T-cell (primary cell): ENCODE measurements at regions not wholly inside any gene's neighbourhood (a gene's known extent, or its start where the extent isn't known, plus 50 kb on each side); places are given as distances from the start of the nearest gene placed in this dataset.
"Not testable (repeated sequence)": the region's sequence is repeated elsewhere in the genome, so short reads cannot be mapped to it uniquely, and the experiment has no call there.

Experiments used
- ATAC-seq, 4 experiments: fragments of 200-7000 bp in 3 of 4; fragments of 150-1000 bp in 1 of 4; cut with Tn5 transposase; replicated peaks in 1 of 4; 1 replicate in 3 of 4; 2 replicates in 1 of 4; pipeline ENCODE4 v1.10.0; 2021; ENCODE audit warnings: moderate library complexity in 3 of 4, mild to moderate bottlenecking in 2 of 4, moderate number of reproducible peaks in 1 of 4
- CTCF ChIA-PET, 2 donors: fragments of 300-600 bp; sonication (Branson Sonifier 250); formaldehyde crosslinking; loops; one replicate each; lab custom pipeline; 2022; ENCODE audit warnings: antibody characterized with exemption in 2 of 2; lab: Charles Lee
- POLR2A ChIA-PET, 2 donors: fragments of 300-600 bp; sonication (Branson Sonifier 250); formaldehyde crosslinking; loops; one replicate each; lab custom pipeline; 2022; ENCODE audit warnings: antibody characterized with exemption in 2 of 2; lab: Charles Lee
- DNase-seq, 35 experiments: peaks; one replicate each; pipeline versions ENCODE4 v3.0.0 to v3.0.0-alpha.2; 2013 to 2023
- H3K27ac ChIP-seq: one replicate; pipeline ENCODE4 v1.5.1; 2013; ENCODE audit warnings: low read length
- H3K27me3 ChIP-seq, 2 experiments: replicated peaks in 1 of 2; 1 replicate in 1 of 2; 2 replicates in 1 of 2; pipeline versions ENCODE4 v1.6.1 to v1.7.0; 2013; ENCODE audit warnings: low read length in 1 of 2, mixed read lengths in 1 of 2; ENCODE audit not compliant: control insufficient read depth in 2 of 2, insufficient read depth in 2 of 2; ENCODE audit errors: extremely low read depth in 1 of 2
- H3K36me3 ChIP-seq, 2 donors: 1 replicate in 1 of 2; 2 replicates in 1 of 2; pipeline versions ENCODE4 v1.6.1 to v1.7.0; 2013; ENCODE audit warnings: low read length in 1 of 2; ENCODE audit not compliant: control insufficient read depth in 2 of 2, insufficient read depth in 1 of 2; ENCODE audit errors: extremely low read depth in 1 of 2
- H3K4me1 ChIP-seq, 2 experiments: 1 replicate in 1 of 2; 2 replicates in 1 of 2; pipeline versions ENCODE4 v1.6.1 to v1.7.0; 2013; ENCODE audit warnings: low read length in 2 of 2, mixed read lengths in 1 of 2; ENCODE audit not compliant: insufficient read depth in 2 of 2, control insufficient read depth in 1 of 2; ENCODE audit errors: extremely low read depth in 1 of 2
- H3K4me3 ChIP-seq, 2 donors: 1 replicate in 1 of 2; 2 replicates in 1 of 2; pipeline versions ENCODE4 v1.5.1 to v1.7.0; 2013; ENCODE audit warnings: mild to moderate bottlenecking in 2 of 2, low read length in 1 of 2, moderate library complexity in 1 of 2; ENCODE audit not compliant: control insufficient read depth in 1 of 2; ENCODE audit errors: extremely low read depth in 1 of 2
- H3K9me3 ChIP-seq: 2 replicates; pipeline ENCODE4 v1.7.0; 2013
- H3K27ac Mint-ChIP-seq, 2 donors: one replicate each; pipeline ENCODE4 v1.8.0; 2020 to 2021; ENCODE audit warnings: mild to moderate bottlenecking in 2 of 2, mixed read lengths in 2 of 2
- H3K27me3 Mint-ChIP-seq, 2 donors: one replicate each; pipeline ENCODE4 v1.8.0; 2021 to 2022; ENCODE audit warnings: mixed read lengths in 2 of 2
- H3K36me3 Mint-ChIP-seq: one replicate; pipeline ENCODE4 v1.8.0; 2021; ENCODE audit warnings: mixed read lengths
- H3K4me1 Mint-ChIP-seq, 3 donors: one replicate each; pipeline ENCODE4 v1.8.0; 2020 to 2022; ENCODE audit warnings: mixed read lengths in 3 of 3, mild to moderate bottlenecking in 1 of 3
- H3K4me3 Mint-ChIP-seq, 3 donors: one replicate each; pipeline ENCODE4 v1.8.0; 2020 to 2022; ENCODE audit warnings: mild to moderate bottlenecking in 3 of 3, mixed read lengths in 3 of 3, moderate library complexity in 3 of 3
- H3K9me3 Mint-ChIP-seq, 3 donors: one replicate each; pipeline ENCODE4 v1.8.0; 2020 to 2022; ENCODE audit warnings: mixed read lengths in 3 of 3
- WGBS: methylation state at CpG from one replicate; pipeline ENCODE4 v1.1.5; 2013; ENCODE audit warnings: missing lambda C conversion rate; ENCODE audit not compliant: insufficient coverage; 5-methylcytosine and 5-hydroxymethylcytosine counted together

DNA sequence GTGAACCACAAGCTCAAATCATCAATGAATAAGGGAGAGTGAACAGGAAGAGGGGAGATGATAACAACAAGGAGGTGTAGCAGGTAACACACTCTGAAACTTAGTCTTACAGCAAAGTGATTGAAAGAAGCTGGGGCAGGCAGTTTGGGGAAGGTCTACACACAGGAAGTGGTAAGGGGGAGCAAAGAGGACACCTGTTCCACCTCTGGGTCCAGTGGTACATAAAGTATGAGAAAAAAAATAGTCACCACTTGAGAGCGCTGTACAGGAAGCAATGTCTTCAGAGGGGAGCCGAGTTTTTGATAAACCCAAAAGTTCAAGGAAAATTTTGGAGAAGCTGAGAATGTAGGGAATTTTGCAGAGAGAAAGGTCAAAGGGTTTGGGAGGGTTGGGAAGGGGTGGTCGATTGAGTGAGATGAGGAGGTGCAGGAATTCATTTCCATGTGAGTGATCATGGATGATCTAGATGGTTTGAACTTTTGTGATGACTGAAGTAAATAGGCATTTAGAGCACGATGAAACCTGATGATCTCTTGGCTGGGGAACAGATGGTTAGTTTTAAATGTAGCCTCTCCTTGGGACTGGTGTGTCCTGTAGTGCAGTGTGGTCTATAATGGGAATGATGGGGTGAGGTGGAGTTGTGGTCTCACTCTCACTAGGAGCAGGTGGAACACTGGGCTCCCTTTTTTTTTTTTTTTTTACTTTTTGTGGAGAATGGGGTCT, 142.0 kb downstream of the RBMX2 start:
- no peaks in the 10 kb centered on the region for H3K9me3 ChIP-seq
- H3K4me1 Mint-ChIP-seq = no peaks in the 10 kb centered on the region
- no peak overlapping the region for H3K4me3 Mint-ChIP-seq
- ATAC-seq (no peak), DNase-seq (no peak)
- ChIA-PET CTCF (interaction anchor here in 1 of 2 donors (0.6 to 0.8 kb wide), 3 partner anchors 9 to 1809 kb away, joined by 3 to 8 read pairs (median 4); no protein-coding TSS in a partner anchor), POLR2A (interaction anchor here in 1 of 2 donors (0.5 kb wide), 1 partner anchor 8 kb away, joined by 3 read pairs; no protein-coding TSS in a partner anchor)
- peaks cover 5 to 13% of the 10 kb centered on the region in 2 donors for H3K27me3 Mint-ChIP-seq
- peaks cover 0 to 3% of the 10 kb centered on the region in 2 experiments for H3K27me3 ChIP-seq
- WGBS = 43% methylated on average over 4 of the region's 4 CpGs
- no peaks in the 10 kb centered on the region for H3K9me3 Mint-ChIP-seq
- no peak overlapping the region for H3K27ac ChIP-seq
- H3K36me3 ChIP-seq = no peaks in the 10 kb centered on the region
- H3K36me3 Mint-ChIP-seq = no peaks in the 10 kb centered on the region
- H3K4me3 ChIP-seq = no peak overlapping the region
- no peak overlapping the region for H3K27ac Mint-ChIP-seq
- no peaks in the 10 kb centered on the region for H3K4me1 ChIP-seq

DNA sequence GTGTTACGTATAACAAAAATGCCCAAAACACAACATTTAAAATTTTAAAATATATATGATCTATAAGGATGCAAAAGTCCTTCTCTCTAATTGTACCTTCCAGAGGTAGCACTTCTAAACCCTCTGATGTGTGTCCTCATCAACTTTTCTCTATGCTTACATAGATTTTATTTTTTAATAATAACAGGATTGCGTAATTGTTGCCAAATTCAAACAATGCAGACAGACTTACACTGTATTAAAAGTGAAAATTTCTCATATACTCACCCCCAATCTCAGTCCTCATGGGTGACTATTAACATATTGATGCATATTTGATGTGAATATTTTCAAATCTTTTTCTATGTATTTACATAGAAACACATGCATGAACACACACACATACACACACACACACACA, 144.0 kb downstream of the RBMX2 start:
- H3K4me3 ChIP-seq = no peak overlapping the region
- H3K9me3 Mint-ChIP-seq = no peaks in the 10 kb centered on the region
- no peak for ATAC-seq
- WGBS = no CpG with 5 or more reads among the region's 2 CpGs
- H3K4me1 ChIP-seq = no peaks in the 10 kb centered on the region
- POLR2A ChIA-PET = interaction anchor here in 1 of 2 donors (0.7 kb wide), 1 partner anchor 52 kb away, joined by 3 read pairs; no protein-coding TSS in a partner anchor
- H3K4me3 Mint-ChIP-seq = no peak overlapping the region
- H3K27me3 Mint-ChIP-seq = peaks cover 6 to 26% of the 10 kb centered on the region in 2 donors
- H3K27me3 ChIP-seq = peaks cover 0 to 3% of the 10 kb centered on the region in 2 experiments
- H3K27ac Mint-ChIP-seq = no peak overlapping the region
- H3K27ac ChIP-seq = no peak overlapping the region
- no peaks in the 10 kb centered on the region for H3K4me1 Mint-ChIP-seq
- H3K36me3 Mint-ChIP-seq = no peaks in the 10 kb centered on the region
- no peaks in the 10 kb centered on the region for H3K36me3 ChIP-seq
- no peaks in the 10 kb centered on the region for H3K9me3 ChIP-seq
- CTCF ChIA-PET = no interaction called here
- DNase-seq = no peak

DNA sequence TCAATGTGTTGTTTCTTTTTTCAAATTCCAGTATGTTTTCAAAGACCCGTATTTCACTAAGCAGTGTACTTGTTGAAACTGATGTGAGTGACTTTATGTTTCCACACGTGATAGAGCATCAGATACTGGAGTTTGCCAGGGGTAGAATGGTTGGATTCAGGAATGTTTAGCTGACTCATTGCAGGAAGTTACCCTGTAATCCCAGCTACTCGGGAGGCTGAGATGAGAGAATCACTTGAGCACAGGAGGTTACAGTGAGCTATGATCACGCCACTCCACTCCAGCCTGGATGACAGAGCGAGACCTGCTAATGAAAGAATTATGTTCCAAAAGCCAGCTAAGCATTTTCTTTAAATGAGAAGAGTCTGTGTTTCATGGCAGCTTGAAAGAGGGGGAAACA, 147.6 kb downstream of the RBMX2 start:
- WGBS = 58% methylated on average over 3 of the region's 5 CpGs
- H3K4me1 ChIP-seq, H3K27ac ChIP-seq, H3K4me1 Mint-ChIP-seq, H3K9me3 Mint-ChIP-seq, H3K27ac Mint-ChIP-seq, H3K9me3 ChIP-seq, ATAC-seq, H3K4me3 Mint-ChIP-seq, POLR2A ChIA-PET, H3K36me3 Mint-ChIP-seq, H3K4me3 ChIP-seq, DNase-seq, H3K36me3 ChIP-seq, H3K27me3 ChIP-seq, CTCF ChIA-PET: not testable (repeated sequence)
- H3K27me3 Mint-ChIP-seq = peaks cover 9 to 41% of the 10 kb centered on the region in 2 donors

DNA sequence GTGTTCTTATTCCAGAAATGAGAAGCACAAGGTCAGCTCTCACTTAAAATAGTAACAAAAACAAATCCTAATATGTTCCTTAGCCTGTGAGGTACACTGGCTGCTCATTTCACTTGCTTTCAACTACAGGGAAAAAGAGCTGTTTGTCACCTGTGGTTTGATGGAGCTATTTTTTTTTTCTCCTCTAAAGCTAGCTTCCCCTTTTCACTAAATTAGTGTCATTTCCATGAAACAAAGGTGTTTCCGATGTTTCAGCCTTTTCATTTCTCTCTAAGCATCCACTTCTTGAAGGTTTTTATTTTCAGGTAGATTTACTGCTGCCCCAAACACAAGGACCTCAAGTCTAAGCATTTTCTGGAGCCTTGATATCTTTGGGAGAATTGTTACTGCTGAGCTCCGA, 148.6 kb downstream of the RBMX2 start:
- ATAC-seq = no peak

DNA sequence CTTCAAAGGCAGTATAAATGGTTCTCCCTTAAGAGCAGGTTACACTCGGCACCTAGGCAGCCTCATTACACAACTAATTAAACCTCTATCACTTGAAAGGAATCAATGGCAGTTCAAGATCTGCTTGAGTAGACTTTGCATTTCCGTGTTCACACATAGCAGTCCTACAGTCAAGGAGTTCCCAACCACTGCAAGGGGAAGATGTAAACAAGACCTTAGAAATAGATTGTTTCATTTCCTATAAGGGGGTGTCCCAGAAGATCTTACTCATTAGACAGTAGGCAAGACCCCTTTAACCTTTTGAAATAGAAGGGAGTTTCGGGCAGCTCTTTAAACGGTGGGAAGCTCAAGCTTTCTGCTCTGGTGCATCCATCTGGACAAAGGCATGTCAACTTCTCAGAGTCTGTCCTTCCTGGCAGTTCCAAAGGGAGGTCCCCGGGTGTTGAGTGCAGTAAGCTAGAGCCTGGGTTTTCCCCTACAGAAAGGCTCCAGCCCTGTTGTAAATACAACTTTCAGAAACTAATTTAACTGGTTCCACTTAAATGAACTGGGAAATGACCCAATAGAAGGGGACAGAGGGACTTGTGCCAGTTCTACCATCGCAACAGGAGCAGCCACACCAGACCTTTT, 150.8 kb downstream of the RBMX2 start:
- ATAC-seq = no peak
- H3K27me3 Mint-ChIP-seq = peaks cover 11 to 47% of the 10 kb centered on the region in 2 donors
- no peaks in the 10 kb centered on the region for H3K36me3 Mint-ChIP-seq
- Histone ChIP-seq H3K36me3 (no peaks in the 10 kb centered on the region), H3K27ac (no peak overlapping the region), H3K4me3 (no peak overlapping the region), H3K9me3 (no peaks in the 10 kb centered on the region), H3K4me1 (no peaks in the 10 kb centered on the region), H3K27me3 (peaks cover 0 to 2% of the 10 kb centered on the region in 2 experiments)
- H3K4me3 Mint-ChIP-seq = no peak overlapping the region
- 83% methylated on average over 1 of the region's 6 CpGs for WGBS
- H3K4me1 Mint-ChIP-seq = no peaks in the 10 kb centered on the region
- H3K9me3 Mint-ChIP-seq = no peaks in the 10 kb centered on the region
- no peak for DNase-seq
- H3K27ac Mint-ChIP-seq = no peak overlapping the region
- ChIA-PET CTCF (no interaction called here), POLR2A (no interaction called here)

More for the DNA sequence above, 148.6 kb downstream of the RBMX2 start:
- Mint-ChIP-seq H3K27ac (no peak overlapping the region), H3K36me3 (no peaks in the 10 kb centered on the region), H3K9me3 (no peaks in the 10 kb centered on the region), H3K27me3 (peaks cover 9 to 39% of the 10 kb centered on the region in 2 donors), H3K4me1 (no peaks in the 10 kb centered on the region), H3K4me3 (no peak overlapping the region)
- no peaks in the 10 kb centered on the region for H3K9me3 ChIP-seq
- H3K36me3 ChIP-seq = no peaks in the 10 kb centered on the region
- H3K27me3 ChIP-seq = peaks cover 0 to 3% of the 10 kb centered on the region in 2 experiments
- H3K4me3 ChIP-seq = no peak overlapping the region
- ChIA-PET POLR2A (no interaction called here), CTCF (interaction anchor here in 1 of 2 donors (0.6 kb wide), 1 partner anchor 11 kb away, joined by 4 read pairs; no protein-coding TSS in a partner anchor)
- no peak overlapping the region for H3K27ac ChIP-seq
- no peaks in the 10 kb centered on the region for H3K4me1 ChIP-seq
- no CpG with 5 or more reads among the region's 2 CpGs for WGBS
- no peak for DNase-seq

DNA sequence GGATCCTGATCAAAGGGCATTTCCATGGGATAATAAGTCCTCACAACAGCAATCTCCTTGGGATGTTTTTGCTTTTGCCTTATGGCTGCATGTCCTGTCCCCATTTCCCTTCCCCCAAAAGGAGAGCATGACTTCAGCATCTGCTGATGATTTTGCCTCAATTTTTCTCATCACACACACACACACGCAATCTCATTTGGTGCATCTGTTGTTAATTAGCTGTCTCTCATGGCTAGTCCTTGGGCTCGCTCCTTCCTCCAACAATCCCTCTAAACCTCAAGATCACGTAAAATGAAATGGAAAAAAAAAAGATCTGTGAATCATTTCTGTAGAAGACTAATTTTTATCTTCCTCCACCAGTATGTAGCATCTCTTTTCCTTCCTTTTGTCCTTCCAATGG, 153.6 kb downstream of the RBMX2 start:
- Histone ChIP-seq H3K27me3 (no peaks in the 10 kb centered on the region), H3K27ac (no peak overlapping the region), H3K4me1 (no peaks in the 10 kb centered on the region), H3K4me3 (no peak overlapping the region), H3K36me3 (no peaks in the 10 kb centered on the region), H3K9me3 (no peaks in the 10 kb centered on the region)
- Mint-ChIP-seq H3K4me3 (no peak overlapping the region), H3K27me3 (peaks cover 5 to 31% of the 10 kb centered on the region in 2 donors), H3K27ac (no peak overlapping the region), H3K4me1 (no peaks in the 10 kb centered on the region), H3K9me3 (no peaks in the 10 kb centered on the region), H3K36me3 (no peaks in the 10 kb centered on the region)
- ChIA-PET CTCF (no interaction called here), POLR2A (no interaction called here)
- DNase-seq (no peak), ATAC-seq (no peak)
- no CpG with 5 or more reads among the region's 3 CpGs for WGBS
